ENCODE measurements at regions not wholly inside any gene's neighbourhood (a gene's known extent, or its start where the extent isn't known, plus 50 kb on each side); places are given as distances from the start of the nearest gene placed in this dataset.

DNA sequence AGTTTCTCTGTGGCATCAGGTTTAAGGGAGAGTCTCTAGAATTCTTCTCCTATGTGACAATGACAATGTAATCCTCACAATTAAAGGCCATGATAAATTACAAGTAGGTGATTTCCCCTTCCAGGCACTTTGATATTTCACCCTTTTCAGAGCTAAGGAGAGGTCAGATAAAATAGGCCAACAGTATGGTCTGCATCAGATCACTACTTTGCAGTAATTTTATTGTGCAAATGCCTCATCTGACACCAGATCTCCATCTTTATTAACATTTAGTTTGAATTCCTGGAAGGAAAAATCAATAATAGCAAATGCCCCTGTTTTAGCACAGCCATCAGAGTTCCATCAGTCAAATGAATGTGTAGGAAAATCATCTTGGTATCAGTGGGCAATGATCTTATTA, 72.8 kb upstream of the RAB27B start:
- H3K27ac ChIP-seq: no peak overlapping the region
- H3K27me3 ChIP-seq (ENCODE audit: low read depth): no peaks in the 10 kb centered on the region
- H3K4me1 ChIP-seq: no peaks in the 10 kb centered on the region
- TF ChIP-seq, protein P1, sequence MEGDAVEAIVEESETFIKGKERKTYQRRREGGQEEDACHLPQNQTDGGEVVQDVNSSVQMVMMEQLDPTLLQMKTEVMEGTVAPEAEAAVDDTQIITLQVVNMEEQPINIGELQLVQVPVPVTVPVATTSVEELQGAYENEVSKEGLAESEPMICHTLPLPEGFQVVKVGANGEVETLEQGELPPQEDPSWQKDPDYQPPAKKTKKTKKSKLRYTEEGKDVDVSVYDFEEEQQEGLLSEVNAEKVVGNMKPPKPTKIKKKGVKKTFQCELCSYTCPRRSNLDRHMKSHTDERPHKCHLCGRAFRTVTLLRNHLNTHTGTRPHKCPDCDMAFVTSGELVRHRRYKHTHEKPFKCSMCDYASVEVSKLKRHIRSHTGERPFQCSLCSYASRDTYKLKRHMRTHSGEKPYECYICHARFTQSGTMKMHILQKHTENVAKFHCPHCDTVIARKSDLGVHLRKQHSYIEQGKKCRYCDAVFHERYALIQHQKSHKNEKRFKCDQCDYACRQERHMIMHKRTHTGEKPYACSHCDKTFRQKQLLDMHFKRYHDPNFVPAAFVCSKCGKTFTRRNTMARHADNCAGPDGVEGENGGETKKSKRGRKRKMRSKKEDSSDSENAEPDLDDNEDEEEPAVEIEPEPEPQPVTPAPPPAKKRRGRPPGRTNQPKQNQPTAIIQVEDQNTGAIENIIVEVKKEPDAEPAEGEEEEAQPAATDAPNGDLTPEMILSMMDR (IDR thresholded peaks at IDR 0.05): no peak
- H3K4me3 ChIP-seq: no peak overlapping the region
- DNase-seq (no peak), ATAC-seq (no peak)
- no peaks in the 10 kb centered on the region for H3K36me3 ChIP-seq
- no peaks in the 10 kb centered on the region for H3K9me3 ChIP-seq
- intact Hi-C loops (cut with DNase I): no loop called here

DNA sequence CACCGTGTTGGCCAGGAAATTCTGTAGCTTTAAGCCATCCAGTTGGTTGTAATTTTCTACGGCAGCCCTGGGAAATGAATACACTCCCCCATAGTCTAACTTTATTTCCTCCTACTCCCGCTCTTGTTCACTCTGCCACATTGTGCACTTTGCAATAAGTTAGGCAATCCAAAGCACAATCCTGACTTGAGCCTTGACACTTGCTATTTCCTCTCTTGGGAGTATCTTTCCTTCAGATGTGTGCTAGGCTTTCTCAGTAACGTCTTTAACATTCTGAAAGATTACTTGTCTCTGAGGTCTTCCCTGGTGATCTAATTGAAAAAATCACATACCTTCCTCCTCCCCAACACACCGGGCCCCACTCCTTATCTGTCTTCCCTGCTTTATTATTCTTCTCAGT, 65.9 kb upstream of the RAB27B start:
- intact Hi-C loops (cut with DNase I): no loop called here
- Histone ChIP-seq H3K27me3 (ENCODE audit: low read depth) (no peaks in the 10 kb centered on the region), H3K36me3 (no peaks in the 10 kb centered on the region), H3K4me1 (no peaks in the 10 kb centered on the region), H3K4me3 (no peak overlapping the region), H3K9me3 (no peaks in the 10 kb centered on the region), H3K27ac (no peak overlapping the region)
- TF ChIP-seq, protein P1 (IDR thresholded peaks at IDR 0.05): no peak
- ATAC-seq (no peak), DNase-seq (no peak)

DNA sequence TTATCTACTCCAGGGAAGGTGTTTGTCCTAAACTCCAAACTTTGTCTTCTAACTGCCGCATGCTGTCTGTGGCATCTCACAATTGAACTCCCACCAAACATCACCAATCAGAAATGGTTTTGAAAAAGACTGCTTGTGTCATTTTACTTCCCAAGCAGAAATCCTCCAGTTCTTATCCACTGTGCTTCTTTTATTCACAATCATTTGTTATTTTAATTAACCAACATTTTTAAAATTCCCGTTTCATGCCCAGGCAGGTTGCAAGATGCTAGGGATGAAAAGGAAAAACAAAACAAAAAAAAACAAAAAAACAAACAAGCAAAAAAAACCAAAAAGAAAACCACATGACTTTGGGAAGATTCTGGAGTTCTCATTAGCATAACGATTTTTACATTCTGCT, 63.5 kb upstream of the RAB27B start:
- TF ChIP-seq, protein P1 (IDR thresholded peaks at IDR 0.05): no peak
- Histone ChIP-seq H3K36me3 (no peaks in the 10 kb centered on the region), H3K4me1 (no peaks in the 10 kb centered on the region), H3K9me3 (no peaks in the 10 kb centered on the region), H3K27ac (peak overlapping the region; percentile 43), H3K4me3 (no peak overlapping the region), H3K27me3 (ENCODE audit: low read depth) (no peaks in the 10 kb centered on the region)
- intact Hi-C loops (cut with DNase I): no loop called here
- DNase-seq (no peak), ATAC-seq (no peak)

DNA sequence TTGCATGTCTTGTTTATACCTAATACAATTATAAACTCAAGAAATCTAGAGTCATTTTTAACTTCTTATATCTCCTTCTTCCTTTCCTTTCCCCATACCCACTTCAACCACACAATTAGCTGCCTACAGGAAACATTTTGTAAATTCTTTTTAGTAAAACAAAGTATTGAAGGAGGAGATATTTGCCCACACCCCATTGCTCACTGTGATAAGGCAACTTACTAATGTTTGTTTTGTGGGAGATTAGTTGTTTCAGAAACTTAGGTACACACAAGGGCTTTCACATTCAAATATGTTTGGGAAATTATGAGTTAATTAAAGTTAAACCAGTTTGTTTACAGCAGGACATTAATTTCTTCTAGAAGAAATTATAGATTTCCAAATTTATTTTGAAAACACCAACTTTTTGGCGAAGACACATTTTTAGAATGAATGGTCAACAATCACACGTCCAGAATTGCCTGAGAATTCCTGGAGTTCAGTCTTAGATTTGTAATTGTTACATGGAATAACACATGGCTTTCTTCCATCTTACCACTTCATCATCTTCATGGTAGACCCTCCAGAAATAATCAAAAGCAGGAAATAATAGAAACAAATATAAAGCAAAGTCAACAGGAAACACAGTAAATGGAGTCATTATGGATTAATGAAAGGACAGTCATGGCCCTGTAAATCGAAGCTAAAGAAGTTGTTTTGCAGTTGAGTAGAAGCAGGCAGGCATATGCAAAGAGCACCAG, 62.5 kb upstream of the RAB27B start:
- H3K9me3 ChIP-seq: no peaks in the 10 kb centered on the region
- H3K4me3 ChIP-seq: no peak overlapping the region
- H3K4me1 ChIP-seq: no peaks in the 10 kb centered on the region
- intact Hi-C loops (cut with DNase I): no loop called here
- TF ChIP-seq, protein P1 (IDR thresholded peaks at IDR 0.05): no peak
- peak overlapping the region; percentile 43 for H3K27ac ChIP-seq
- ATAC-seq (peak; percentile 52 to 83), DNase-seq (no peak)
- H3K36me3 ChIP-seq: no peaks in the 10 kb centered on the region
- H3K27me3 ChIP-seq (ENCODE audit: low read depth): no peaks in the 10 kb centered on the region

DNA sequence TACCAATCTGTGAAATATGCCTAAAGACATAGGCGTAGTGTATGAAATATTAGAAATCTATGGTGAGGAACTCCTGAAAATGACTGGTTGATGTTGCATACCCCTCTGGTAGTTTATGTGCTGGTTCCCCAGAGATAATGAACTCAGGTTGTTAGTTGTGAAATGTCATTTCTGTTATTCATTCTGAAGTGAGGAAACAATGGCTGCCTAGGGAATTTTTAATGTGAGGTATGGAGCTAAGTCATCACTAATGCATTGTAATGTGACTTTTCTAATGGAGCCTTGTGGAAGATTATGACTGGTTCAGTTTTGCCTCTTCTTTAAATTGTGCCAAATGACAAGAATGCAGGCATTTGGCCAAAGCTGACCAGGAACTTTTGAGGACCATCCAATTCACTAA, 61.6 kb upstream of the RAB27B start:
- no peak overlapping the region for H3K4me3 ChIP-seq
- ATAC-seq (peak; percentile 15 to 55), DNase-seq (no peak)
- H3K27ac ChIP-seq: peak overlapping the region; percentile 46
- no peaks in the 10 kb centered on the region for H3K36me3 ChIP-seq
- intact Hi-C loops (cut with DNase I): no loop called here
- no peaks in the 10 kb centered on the region for H3K9me3 ChIP-seq
- no peaks in the 10 kb centered on the region for H3K27me3 ChIP-seq (ENCODE audit: low read depth)
- H3K4me1 ChIP-seq: no peaks in the 10 kb centered on the region
- TF ChIP-seq, protein P1 (IDR thresholded peaks at IDR 0.05): no peak

All from lower lobe of right lung (tissue), 2 donors.